ENCODE measurements at regions not wholly inside any gene's neighbourhood (a gene's known extent, or its start where the extent isn't known, plus 50 kb on each side); places are given as distances from the start of the nearest gene placed in this dataset.

DNA sequence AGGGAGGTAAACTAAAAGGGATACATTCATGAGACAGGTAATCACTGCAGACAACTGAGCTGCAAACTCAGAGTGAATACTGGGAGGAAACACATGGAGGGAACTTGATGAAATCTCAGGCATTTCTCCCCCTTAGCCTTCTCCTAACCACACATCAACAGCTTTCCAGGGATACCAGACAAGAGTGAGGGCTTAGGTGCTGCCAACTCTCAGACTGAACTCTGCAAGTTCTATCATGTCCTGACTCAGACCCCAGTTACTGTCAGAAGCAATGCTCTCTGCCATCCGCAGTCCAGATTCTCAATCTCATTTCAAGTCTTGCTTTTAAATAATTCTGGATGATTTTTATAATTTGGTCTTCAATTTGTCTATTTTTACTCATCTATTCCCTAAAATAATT, 267.3 kb downstream of the LTN1 start:
- TF ChIP-seq, protein P1, sequence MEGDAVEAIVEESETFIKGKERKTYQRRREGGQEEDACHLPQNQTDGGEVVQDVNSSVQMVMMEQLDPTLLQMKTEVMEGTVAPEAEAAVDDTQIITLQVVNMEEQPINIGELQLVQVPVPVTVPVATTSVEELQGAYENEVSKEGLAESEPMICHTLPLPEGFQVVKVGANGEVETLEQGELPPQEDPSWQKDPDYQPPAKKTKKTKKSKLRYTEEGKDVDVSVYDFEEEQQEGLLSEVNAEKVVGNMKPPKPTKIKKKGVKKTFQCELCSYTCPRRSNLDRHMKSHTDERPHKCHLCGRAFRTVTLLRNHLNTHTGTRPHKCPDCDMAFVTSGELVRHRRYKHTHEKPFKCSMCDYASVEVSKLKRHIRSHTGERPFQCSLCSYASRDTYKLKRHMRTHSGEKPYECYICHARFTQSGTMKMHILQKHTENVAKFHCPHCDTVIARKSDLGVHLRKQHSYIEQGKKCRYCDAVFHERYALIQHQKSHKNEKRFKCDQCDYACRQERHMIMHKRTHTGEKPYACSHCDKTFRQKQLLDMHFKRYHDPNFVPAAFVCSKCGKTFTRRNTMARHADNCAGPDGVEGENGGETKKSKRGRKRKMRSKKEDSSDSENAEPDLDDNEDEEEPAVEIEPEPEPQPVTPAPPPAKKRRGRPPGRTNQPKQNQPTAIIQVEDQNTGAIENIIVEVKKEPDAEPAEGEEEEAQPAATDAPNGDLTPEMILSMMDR (conservative IDR thresholded peaks at IDR 0.05; ENCODE audit: low read depth in 2 of 2), result no peak
- no peak for TF ChIP-seq EZH2 (IDR thresholded peaks at IDR 0.05; ENCODE audit: low read depth, unreplicated experiment)
- no peak for TF ChIP-seq JUNB (IDR thresholded peaks at IDR 0.05; ENCODE audit: unreplicated experiment)
- TF ChIP-seq, protein P2, sequence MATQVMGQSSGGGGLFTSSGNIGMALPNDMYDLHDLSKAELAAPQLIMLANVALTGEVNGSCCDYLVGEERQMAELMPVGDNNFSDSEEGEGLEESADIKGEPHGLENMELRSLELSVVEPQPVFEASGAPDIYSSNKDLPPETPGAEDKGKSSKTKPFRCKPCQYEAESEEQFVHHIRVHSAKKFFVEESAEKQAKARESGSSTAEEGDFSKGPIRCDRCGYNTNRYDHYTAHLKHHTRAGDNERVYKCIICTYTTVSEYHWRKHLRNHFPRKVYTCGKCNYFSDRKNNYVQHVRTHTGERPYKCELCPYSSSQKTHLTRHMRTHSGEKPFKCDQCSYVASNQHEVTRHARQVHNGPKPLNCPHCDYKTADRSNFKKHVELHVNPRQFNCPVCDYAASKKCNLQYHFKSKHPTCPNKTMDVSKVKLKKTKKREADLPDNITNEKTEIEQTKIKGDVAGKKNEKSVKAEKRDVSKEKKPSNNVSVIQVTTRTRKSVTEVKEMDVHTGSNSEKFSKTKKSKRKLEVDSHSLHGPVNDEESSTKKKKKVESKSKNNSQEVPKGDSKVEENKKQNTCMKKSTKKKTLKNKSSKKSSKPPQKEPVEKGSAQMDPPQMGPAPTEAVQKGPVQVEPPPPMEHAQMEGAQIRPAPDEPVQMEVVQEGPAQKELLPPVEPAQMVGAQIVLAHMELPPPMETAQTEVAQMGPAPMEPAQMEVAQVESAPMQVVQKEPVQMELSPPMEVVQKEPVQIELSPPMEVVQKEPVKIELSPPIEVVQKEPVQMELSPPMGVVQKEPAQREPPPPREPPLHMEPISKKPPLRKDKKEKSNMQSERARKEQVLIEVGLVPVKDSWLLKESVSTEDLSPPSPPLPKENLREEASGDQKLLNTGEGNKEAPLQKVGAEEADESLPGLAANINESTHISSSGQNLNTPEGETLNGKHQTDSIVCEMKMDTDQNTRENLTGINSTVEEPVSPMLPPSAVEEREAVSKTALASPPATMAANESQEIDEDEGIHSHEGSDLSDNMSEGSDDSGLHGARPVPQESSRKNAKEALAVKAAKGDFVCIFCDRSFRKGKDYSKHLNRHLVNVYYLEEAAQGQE (IDR thresholded peaks at IDR 0.05; ENCODE audit: unreplicated experiment), result no peak
- TF ChIP-seq EZH2phosphoT487 (IDR thresholded peaks at IDR 0.05; ENCODE audit: unreplicated experiment), result no peak
- TF ChIP-seq POLR2AphosphoS5 (IDR thresholded peaks at IDR 0.05; ENCODE audit: low read depth), result no peak
- TF ChIP-seq CREB1 (CRISPR knock-in tag; IDR thresholded peaks at IDR 0.05; ENCODE audit: low read depth), result no peak
- TF ChIP-seq ZNF331 (CRISPR knock-in tag; IDR thresholded peaks at IDR 0.05; ENCODE audit: low read depth), result no peak
- no peak for TF ChIP-seq NANOG (IDR thresholded peaks at IDR 0.05; ENCODE audit: borderline replicate concordance)
- TF ChIP-seq STAT1 (IDR thresholded peaks at IDR 0.05; ENCODE audit: unreplicated experiment), result no peak

Measured in GM23338 (cell line).